WERI-Rb-1 (cell line): ENCODE measurements at regions not wholly inside any gene's neighbourhood (a gene's known extent, or its start where the extent isn't known, plus 50 kb on each side); places are given as distances from the start of the nearest gene placed in this dataset.
"Not testable (repeated sequence)": the region's sequence is repeated elsewhere in the genome, so short reads cannot be mapped to it uniquely, and the experiment has no call there.

Experiments
- DNase-seq: peaks from one replicate; pipeline ENCODE4 v3.0.0-alpha.2; 2020
- H3K27ac ChIP-seq: fragments of 250-450 bp; sonication (Bioruptor Pico); 2 replicates; pipeline ENCODE4 v1.5.1; 2020; ENCODE audit warnings: mild to moderate bottlenecking, moderate library complexity
- H3K27me3 ChIP-seq: fragments of 250-450 bp; sonication (Bioruptor Pico); 2 replicates; pipeline ENCODE4 v1.5.1; 2021; ENCODE audit warnings: mild to moderate bottlenecking, low read depth, moderate library complexity; ENCODE audit not compliant: insufficient read depth, severe bottlenecking
- H3K36me3 ChIP-seq: fragments of 250-450 bp; sonication (Bioruptor Pico); 2 replicates; pipeline ENCODE4 v1.5.1; 2020; ENCODE audit warnings: mild to moderate bottlenecking, moderate library complexity
- H3K4me3 ChIP-seq: 2 replicates; pipeline ENCODE4 v1.5.1; 2011; ENCODE audit warnings: low read depth, mild to moderate bottlenecking, control low read depth, low read length
- H3K9me3 ChIP-seq: fragments of 250-450 bp; sonication (Bioruptor Pico); 2 replicates; pipeline ENCODE4 v1.5.1; 2021; ENCODE audit warnings: mild to moderate bottlenecking, moderate library complexity; ENCODE audit not compliant: severe bottlenecking
- CTCF ChIP-seq: IDR thresholded peaks from 2 replicates; pipeline ENCODE4 v1.5.1; 2011; ENCODE audit warnings: low read depth, mild to moderate bottlenecking, control low read depth, inconsistent platforms, low read length

- TF ChIP-seq CTCF, result no peak
Measured at GRCh38 chr9:12439267-12439666, 253.9 kb upstream of the TYRP1 start.

GRCh38 chr9:12441080-12441479 is 252.1 kb upstream of the TYRP1 start:
- H3K27me3 ChIP-seq, result not testable (repeated sequence)

More at GRCh38 chr9:12439267-12439666, 253.9 kb upstream of the TYRP1 start:
- no peaks in the 10 kb centered on the region for H3K9me3 ChIP-seq
- no peaks in the 10 kb centered on the region for H3K36me3 ChIP-seq
- H3K4me3 ChIP-seq, result no peak overlapping the region
- no peak for DNase-seq
- H3K27ac ChIP-seq, result no peak overlapping the region
- no peaks in the 10 kb centered on the region for H3K27me3 ChIP-seq

GRCh38 chr9:12441506-12441905 is 251.7 kb upstream of the TYRP1 start:
- Histone ChIP-seq H3K27me3 (no peaks in the 10 kb centered on the region), H3K9me3 (no peaks in the 10 kb centered on the region), H3K36me3 (no peaks in the 10 kb centered on the region), H3K4me3 (no peak overlapping the region), H3K27ac (no peak overlapping the region)
- no peak for TF ChIP-seq CTCF
- DNase-seq, result no peak

More at GRCh38 chr9:12441080-12441479, 252.1 kb upstream of the TYRP1 start:
- H3K4me3 ChIP-seq, H3K27ac ChIP-seq, H3K36me3 ChIP-seq, DNase-seq, H3K9me3 ChIP-seq: not testable (repeated sequence)

- H3K9me3 ChIP-seq, result no peaks in the 10 kb centered on the region
- DNase-seq, result no peak
- no peak for TF ChIP-seq CTCF
- H3K4me3 ChIP-seq, result no peak overlapping the region
- H3K36me3 ChIP-seq, result no peaks in the 10 kb centered on the region
- no peaks in the 10 kb centered on the region for H3K27me3 ChIP-seq
- H3K27ac ChIP-seq, result no peak overlapping the region
Measured at GRCh38 chr9:12448246-12448645, 244.9 kb upstream of the TYRP1 start.

- no peaks in the 10 kb centered on the region for H3K36me3 ChIP-seq
- H3K9me3 ChIP-seq, result no peaks in the 10 kb centered on the region
- H3K4me3 ChIP-seq, result no peak overlapping the region
- DNase-seq, result no peak
- H3K27me3 ChIP-seq, result no peaks in the 10 kb centered on the region
- H3K27ac ChIP-seq, result no peak overlapping the region
- no peak for TF ChIP-seq CTCF
Measured at GRCh38 chr9:12457237-12457636, 235.9 kb upstream of the TYRP1 start.

- no peak overlapping the region for H3K4me3 ChIP-seq
- no peak for TF ChIP-seq CTCF
- no peak for DNase-seq
Measured at GRCh38 chr9:12461763-12462460, 231.3 kb upstream of the TYRP1 start.

More at GRCh38 chr9:12461763-12462460, 231.3 kb upstream of the TYRP1 start:
- no peaks in the 10 kb centered on the region for H3K36me3 ChIP-seq
- no peak overlapping the region for H3K27ac ChIP-seq
- H3K9me3 ChIP-seq, result no peaks in the 10 kb centered on the region
- no peaks in the 10 kb centered on the region for H3K27me3 ChIP-seq
